HepG2 (cell line): ENCODE measurements at regions not wholly inside any gene's neighbourhood (a gene's known extent, or its start where the extent isn't known, plus 50 kb on each side); places are given as distances from the start of the nearest gene placed in this dataset.

Experiments used
- ARNTL ChIP-seq: sonication (generic); formaldehyde crosslinking; IDR thresholded peaks from 2 replicates; pipeline ENCODE4 v1.4.0; 2020; ENCODE audit warnings: mild to moderate bottlenecking, missing genetic modification reagents
- CHD2 ChIP-seq: IDR thresholded peaks from 2 replicates; pipeline ENCODE4 v1.6.1; 2011; ENCODE audit warnings: low read depth, low read length, improper control_type of control experiment
- CTCF ChIP-seq: sonication (generic); formaldehyde crosslinking; IDR thresholded peaks from 2 replicates; pipeline ENCODE4 v1.5.0; 2020; ENCODE audit warnings: mild to moderate bottlenecking, missing genetic modification reagents, moderate library complexity
- FOXO4 ChIP-seq: sonication (generic); formaldehyde crosslinking; conservative IDR thresholded peaks from 2 replicates; pipeline ENCODE4 v1.8.1; 2023; ENCODE audit warnings: missing genetic modification reagents
- GLMP ChIP-seq: sonication (generic); formaldehyde crosslinking; IDR thresholded peaks from 2 replicates; pipeline ENCODE4 v1.9.0; 2021; ENCODE audit warnings: missing genetic modification reagents, mild to moderate bottlenecking, borderline replicate concordance
- KDM3A ChIP-seq: IDR thresholded peaks from 2 replicates; pipeline ENCODE4 v1.6.1; 2018; ENCODE audit warnings: low read depth, missing compliant biosample characterization
- POLR2A ChIP-seq, 2 experiments: IDR thresholded peaks; 2 replicates each; pipeline ENCODE4 v1.6.1; 2011; ENCODE audit warnings: low read depth in 2 of 2, low read length in 2 of 2, mild to moderate bottlenecking in 1 of 2, moderate library complexity in 1 of 2; ENCODE audit not compliant: insufficient read depth in 1 of 2
- POLR2AphosphoS5 ChIP-seq: IDR thresholded peaks from 2 replicates; pipeline ENCODE4 v1.6.1; 2012; ENCODE audit warnings: low read depth, low read length
- POLR2G ChIP-seq: fragments of 200-400 bp; formaldehyde crosslinking; IDR thresholded peaks from 2 replicates; pipeline ENCODE4 v1.6.1; 2018; ENCODE audit warnings: mild to moderate bottlenecking, low read depth, low read length, moderate library complexity
- PRDM15 ChIP-seq: sonication (generic); formaldehyde crosslinking; IDR thresholded peaks from 2 replicates; pipeline ENCODE4 v1.4.0; 2020; ENCODE audit warnings: missing genetic modification reagents
- TP53 ChIP-seq: sonication (generic); formaldehyde crosslinking; conservative IDR thresholded peaks from 2 replicates; pipeline ENCODE4 v1.4.0; 2020; ENCODE audit warnings: missing genetic modification reagents

- TF ChIP-seq TP53 (CRISPR knock-in tag) (0 out of 2 replicates have a peak, but pooled peaks have one; percentile 6), POLR2A (IDR thresholded peaks at IDR 0.05; ENCODE audit: insufficient read depth in 1 of 2, low read depth in 2 of 2, low read length in 2 of 2) (0 out of 4 replicates have a peak, but pooled peaks of 1 of the 2 experiments have one; percentile 23), ARNTL (CRISPR knock-in tag) (no peak), PRDM15 (CRISPR knock-in tag) (no peak), CHD2 (no peak), FOXO4 (CRISPR knock-in tag) (no peak), KDM3A (CRISPR knock-in tag) (no peak), POLR2AphosphoS5 (no peak), POLR2G (no peak), GLMP (no peak), CTCF (CRISPR knock-in tag) (no peak)
Observed at GRCh38 chr12:93020631-93021597, 91.8 kb upstream of the EEA1 start.
